Frontal cortex (tissue), 3 donors: ENCODE measurements at regions not wholly inside any gene's neighbourhood (a gene's known extent, or its start where the extent isn't known, plus 50 kb on each side); places are given as distances from the start of the nearest gene placed in this dataset.

Experiments used
- DNase-seq, 2 donors: peaks; one replicate each; pipeline ENCODE4 v3.0.0; 2012; ENCODE audit warnings: low spot score in 2 of 2
- FAIRE-seq: peaks from 2 replicates; lab custom pipeline; 2012; peaks lifted over from hg19 to GRCh38; lab: Jason Lieb, UNC
- donor health status: control.
- donor health status: control.
- donor health status: control.

GRCh38 chr2:39607538-39608262 is 58.0 kb upstream of the TMEM178A start:
- DNase-seq: no peak
- no peak for FAIRE-seq

- FAIRE-seq (no peak), DNase-seq (no peak)
Observed at GRCh38 chr2:39608263-39608575, 57.5 kb upstream of the TMEM178A start.

- no peak for DNase-seq
- FAIRE-seq: no peak
Observed at GRCh38 chr2:39608686-39609441, 56.9 kb upstream of the TMEM178A start.

GRCh38 chr2:39609917-39610316 is 55.8 kb upstream of the TMEM178A start:
- FAIRE-seq: no peak
- DNase-seq: no peak

- FAIRE-seq (no peak), DNase-seq (no peak)
Observed at GRCh38 chr2:39615675-39616074, 50.0 kb upstream of the TMEM178A start.
